MM.1S (cell line): ENCODE measurements at regions not wholly inside any gene's neighbourhood (a gene's known extent, or its start where the extent isn't known, plus 50 kb on each side); places are given as distances from the start of the nearest gene placed in this dataset.

Source experiments
- CTCF ChIP-seq: fragments of 300-600 bp; sonication (generic); IDR thresholded peaks from 2 replicates; pipeline ENCODE4 v1.5.1; 2016; ENCODE audit warnings: antibody characterized with exemption, low read length, mixed read lengths
- EZH2 ChIP-seq: fragments of 300-600 bp; sonication (generic); optimal IDR thresholded peaks from 2 replicates; pipeline ENCODE3; 2017; ENCODE audit warnings: low read depth, mild to moderate bottlenecking, antibody characterized with exemption, low read length, mixed read lengths

DNA sequence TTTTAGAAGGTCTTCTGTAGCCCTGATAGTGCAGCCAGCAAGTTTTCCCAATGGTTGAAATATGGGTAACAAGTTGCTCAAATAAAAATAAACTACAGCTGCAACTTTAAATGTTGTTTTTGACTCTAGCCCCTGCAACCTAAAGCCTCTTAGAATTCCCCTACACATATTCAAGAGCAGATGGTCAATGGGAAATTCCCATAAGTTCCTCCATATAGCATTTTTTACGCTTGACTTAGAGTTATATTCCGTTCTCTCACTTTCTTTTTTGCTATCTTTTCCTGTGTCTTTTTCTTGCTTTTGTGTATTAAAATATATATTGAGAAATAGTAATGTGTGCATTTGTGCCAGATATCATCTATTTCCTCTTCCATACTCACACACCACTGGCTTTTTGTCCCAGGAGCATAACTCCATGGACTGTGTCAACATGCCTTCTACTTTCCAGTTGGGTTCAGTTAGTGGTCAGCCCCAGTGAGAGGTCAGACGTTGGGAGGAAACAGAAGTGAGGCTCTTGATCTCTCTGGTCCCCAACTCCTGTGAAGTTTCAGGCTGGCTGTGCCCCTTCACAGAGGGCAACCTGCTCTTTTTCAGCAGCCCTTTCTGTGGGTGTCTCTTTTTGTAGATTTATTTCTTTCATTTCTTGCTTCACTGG lies 63.3 kb upstream of the TP63 start:
- TF ChIP-seq CTCF = no peak
- no peak for TF ChIP-seq EZH2
